Fibroblast of lung (primary cell): ENCODE measurements at regions not wholly inside any gene's neighbourhood (a gene's known extent, or its start where the extent isn't known, plus 50 kb on each side); places are given as distances from the start of the nearest gene placed in this dataset.

ENCODE experiments used
- DNase-seq, 2 donors: peaks; one replicate each; pipeline versions ENCODE4 v3.0.0 to v3.0.0-alpha.2; 2010; ENCODE audit warnings: low read depth in 2 of 2
- H2AFZ ChIP-seq: 2 replicates; pipeline ENCODE4 v1.5.1; 2012; ENCODE audit warnings: low read length, control low read depth, inconsistent platforms
- H3K27ac ChIP-seq: 2 replicates; pipeline ENCODE4 v1.5.1; 2011; ENCODE audit warnings: low read length, control low read depth; ENCODE audit not compliant: insufficient read depth
- H3K27me3 ChIP-seq: 2 replicates; pipeline ENCODE4 v1.5.1; 2011; ENCODE audit warnings: mild to moderate bottlenecking, low read length; ENCODE audit not compliant: control insufficient read depth, insufficient read depth
- H3K36me3 ChIP-seq: 2 replicates; pipeline ENCODE4 v1.5.1; 2011; ENCODE audit warnings: low read length; ENCODE audit not compliant: control insufficient read depth, insufficient read depth
- H3K4me1 ChIP-seq: 2 replicates; pipeline ENCODE4 v1.5.1; 2011; ENCODE audit warnings: low read length; ENCODE audit not compliant: control insufficient read depth, insufficient read depth; ENCODE audit errors: extremely low read depth
- H3K4me2 ChIP-seq: 2 replicates; pipeline ENCODE4 v1.5.1; 2011; ENCODE audit warnings: low read length, control low read depth; ENCODE audit not compliant: insufficient read depth; ENCODE audit errors: extremely low read depth
- H3K4me3 ChIP-seq, 4 experiments: fragments of 200-600 bp in 1 of 4; sonication (generic) in 1 of 4; replicated peaks in 1 of 4; 2 replicates each; pipeline ENCODE4 v1.5.1; 2011 to 2016; ENCODE audit warnings: low read length in 4 of 4, low read depth in 3 of 4, mild to moderate bottlenecking in 3 of 4, control low read depth in 2 of 4, inconsistent platforms in 1 of 4, mixed read lengths in 1 of 4; ENCODE audit not compliant: insufficient read depth in 1 of 4; ENCODE audit errors: control extremely low read depth in 1 of 4
- H3K79me2 ChIP-seq: 2 replicates; pipeline ENCODE4 v1.5.1; 2012; ENCODE audit warnings: mild to moderate bottlenecking, low read length, inconsistent platforms; ENCODE audit not compliant: control insufficient read depth, insufficient read depth
- H3K9ac ChIP-seq: 2 replicates; pipeline ENCODE4 v1.5.1; 2011; ENCODE audit warnings: mild to moderate bottlenecking, low read length, control low read depth; ENCODE audit not compliant: insufficient read depth
- H3K9me3 ChIP-seq: 2 replicates; pipeline ENCODE4 v1.5.1; 2012; ENCODE audit warnings: low read depth, low read length; ENCODE audit not compliant: control insufficient read depth, insufficient read depth
- H4K20me1 ChIP-seq: 2 replicates; pipeline ENCODE4 v1.5.1; 2011; ENCODE audit warnings: low read length; ENCODE audit not compliant: control insufficient read depth, insufficient read depth; ENCODE audit errors: extremely low read depth
- CTCF ChIP-seq, 2 donors: IDR thresholded peaks in 1 of 2; conservative IDR thresholded peaks in 1 of 2; 1 replicate in 1 of 2; 2 replicates in 1 of 2; pipeline ENCODE4 v1.5.1; 2011 to 2012; ENCODE audit warnings: low read length in 2 of 2, control low read depth in 1 of 2, inconsistent platforms in 1 of 2, low read depth in 1 of 2, mild to moderate bottlenecking in 1 of 2
- EZH2 ChIP-seq: IDR thresholded peaks from 2 replicates; pipeline ENCODE4 v1.5.1; 2012; ENCODE audit warnings: low read length, control low read depth, mild to moderate bottlenecking; ENCODE audit errors: missing control alignments

GRCh38 chr2:215878476-215879063, 134.8 kb downstream of the MREG start:
- H3K36me3 ChIP-seq, result no peaks in the 10 kb centered on the region
- no peak overlapping the region for H3K27ac ChIP-seq
- no peaks in the 10 kb centered on the region for H3K79me2 ChIP-seq
- H4K20me1 ChIP-seq, result no peaks in the 10 kb centered on the region
- no peaks in the 10 kb centered on the region for H3K9me3 ChIP-seq
- peaks cover 4% of the 10 kb centered on the region for H3K4me1 ChIP-seq
- no peak overlapping the region for H3K4me3 ChIP-seq
- no peak overlapping the region for H2AFZ ChIP-seq
- DNase-seq, result peak; percentile 45 to 65
- H3K27me3 ChIP-seq, result no peaks in the 10 kb centered on the region
- H3K9ac ChIP-seq, result no peak overlapping the region
- TF ChIP-seq EZH2, result no peak
- TF ChIP-seq CTCF (conservative IDR thresholded peaks at IDR 0.05 in 1 of 2, IDR thresholded peaks at IDR 0.05 in 1 of 2; ENCODE audit: low read depth in 1 of 2, low read length in 2 of 2), result no peak
- H3K4me2 ChIP-seq, result no peak overlapping the region

GRCh38 chr2:215876937-215877238, 136.5 kb downstream of the MREG start:
- H2AFZ ChIP-seq, result no peak overlapping the region
- no peak overlapping the region for H3K27ac ChIP-seq
- H3K9ac ChIP-seq, result no peak overlapping the region
- H3K27me3 ChIP-seq, result no peaks in the 10 kb centered on the region
- DNase-seq, result no peak
- peaks cover 4% of the 10 kb centered on the region for H3K4me1 ChIP-seq
- no peaks in the 10 kb centered on the region for H3K79me2 ChIP-seq
- no peaks in the 10 kb centered on the region for H4K20me1 ChIP-seq
- H3K36me3 ChIP-seq, result no peaks in the 10 kb centered on the region
- TF ChIP-seq EZH2 (no peak), CTCF (conservative IDR thresholded peaks at IDR 0.05 in 1 of 2, IDR thresholded peaks at IDR 0.05 in 1 of 2; ENCODE audit: low read depth in 1 of 2, low read length in 2 of 2) (no peak)
- no peaks in the 10 kb centered on the region for H3K9me3 ChIP-seq
- H3K4me3 ChIP-seq, result no peak overlapping the region
- no peak overlapping the region for H3K4me2 ChIP-seq

GRCh38 chr2:215876139-215876936, 137.0 kb downstream of the MREG start:
- Histone ChIP-seq H3K27ac (no peak overlapping the region), H3K27me3 (no peaks in the 10 kb centered on the region), H3K9me3 (no peaks in the 10 kb centered on the region), H4K20me1 (no peaks in the 10 kb centered on the region), H3K79me2 (no peaks in the 10 kb centered on the region), H3K4me3 (no peak overlapping the region), H3K36me3 (no peaks in the 10 kb centered on the region), H3K4me2 (no peak overlapping the region), H3K4me1 (peaks cover 4% of the 10 kb centered on the region), H3K9ac (no peak overlapping the region), H2AFZ (no peak overlapping the region)
- no peak for DNase-seq
- TF ChIP-seq EZH2 (no peak), CTCF (conservative IDR thresholded peaks at IDR 0.05 in 1 of 2, IDR thresholded peaks at IDR 0.05 in 1 of 2; ENCODE audit: low read depth in 1 of 2, low read length in 2 of 2) (no peak)
